DND-41 (cell line): ENCODE measurements at regions not wholly inside any gene's neighbourhood (a gene's known extent, or its start where the extent isn't known, plus 50 kb on each side); places are given as distances from the start of the nearest gene placed in this dataset.

Experiments used
- EZH2 ChIP-seq: IDR thresholded peaks from 3 replicates; pipeline ENCODE4 v1.6.1; 2012; ENCODE audit warnings: borderline replicate concordance, low read depth, mild to moderate bottlenecking, moderate library complexity, low read length, inconsistent platforms; ENCODE audit not compliant: severe bottlenecking
- TF ChIP-seq, protein P1 (sequence below): IDR thresholded peaks from 2 replicates; pipeline ENCODE4 v1.5.1; 2012; ENCODE audit warnings: borderline replicate concordance, low read length, moderate library complexity, mild to moderate bottlenecking; ENCODE audit not compliant: poor library complexity, severe bottlenecking; ENCODE audit errors: extremely low read depth

DNA sequence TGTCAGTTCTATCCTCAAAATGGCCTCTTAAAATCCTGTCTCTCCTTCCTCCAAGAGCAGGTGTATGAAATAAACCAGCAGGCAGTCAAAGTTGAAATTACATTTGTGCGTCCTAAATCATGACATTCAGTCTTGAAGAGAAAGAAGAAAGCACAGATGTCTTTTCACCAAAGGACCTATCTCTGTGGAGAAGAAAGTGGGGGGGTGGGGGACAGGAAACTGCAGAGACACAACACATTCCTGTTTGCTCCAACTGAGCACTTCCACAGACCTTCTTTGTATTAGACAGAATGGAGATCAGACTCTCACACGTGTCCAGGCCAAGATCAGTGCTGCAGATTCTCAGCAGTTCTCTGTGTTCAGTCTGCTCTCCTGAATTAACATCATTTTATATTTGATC is 471.9 kb upstream of the RGMB start:
- TF ChIP-seq, protein P1, sequence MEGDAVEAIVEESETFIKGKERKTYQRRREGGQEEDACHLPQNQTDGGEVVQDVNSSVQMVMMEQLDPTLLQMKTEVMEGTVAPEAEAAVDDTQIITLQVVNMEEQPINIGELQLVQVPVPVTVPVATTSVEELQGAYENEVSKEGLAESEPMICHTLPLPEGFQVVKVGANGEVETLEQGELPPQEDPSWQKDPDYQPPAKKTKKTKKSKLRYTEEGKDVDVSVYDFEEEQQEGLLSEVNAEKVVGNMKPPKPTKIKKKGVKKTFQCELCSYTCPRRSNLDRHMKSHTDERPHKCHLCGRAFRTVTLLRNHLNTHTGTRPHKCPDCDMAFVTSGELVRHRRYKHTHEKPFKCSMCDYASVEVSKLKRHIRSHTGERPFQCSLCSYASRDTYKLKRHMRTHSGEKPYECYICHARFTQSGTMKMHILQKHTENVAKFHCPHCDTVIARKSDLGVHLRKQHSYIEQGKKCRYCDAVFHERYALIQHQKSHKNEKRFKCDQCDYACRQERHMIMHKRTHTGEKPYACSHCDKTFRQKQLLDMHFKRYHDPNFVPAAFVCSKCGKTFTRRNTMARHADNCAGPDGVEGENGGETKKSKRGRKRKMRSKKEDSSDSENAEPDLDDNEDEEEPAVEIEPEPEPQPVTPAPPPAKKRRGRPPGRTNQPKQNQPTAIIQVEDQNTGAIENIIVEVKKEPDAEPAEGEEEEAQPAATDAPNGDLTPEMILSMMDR = no peak
- TF ChIP-seq EZH2 = no peak
